Adrenal gland (tissue), 9 donors: ENCODE measurements at regions not wholly inside any gene's neighbourhood (a gene's known extent, or its start where the extent isn't known, plus 50 kb on each side); places are given as distances from the start of the nearest gene placed in this dataset.

ENCODE experiments used
- DNase-seq, 7 donors: peaks; one replicate each; pipeline ENCODE4 v3.0.0-alpha.2; 2019 to 2020
- H3K27ac ChIP-seq, 5 donors: fragments of 200-600 bp; sonication (generic) in 4 of 5; 1 replicate in 3 of 5; 2 replicates in 2 of 5; pipeline versions ENCODE4 v1.5.1 to v1.8.0; 2016 to 2020; ENCODE audit warnings: mild to moderate bottlenecking in 1 of 5
- H3K27me3 ChIP-seq: fragments of 200-600 bp; 2 replicates; pipeline ENCODE4 v1.8.0; 2021
- H3K36me3 ChIP-seq, 2 donors: fragments of 200-600 bp; replicated peaks in 1 of 2; 1 replicate in 1 of 2; 2 replicates in 1 of 2; pipeline versions ENCODE4 v1.5.1 to v1.8.0; 2018 to 2022
- H3K4me1 ChIP-seq, 2 donors: fragments of 200-600 bp; replicated peaks in 1 of 2; 1 replicate in 1 of 2; 2 replicates in 1 of 2; pipeline versions ENCODE4 v1.5.1 to v1.8.0; 2018 to 2021
- H3K4me3 ChIP-seq, 4 donors: fragments of 200-600 bp; sonication (generic) in 3 of 4; one replicate each; pipeline ENCODE4 v1.5.1; 2016 to 2018
- H3K9me3 ChIP-seq, 3 donors: fragments of 200-600 bp; sonication (generic) in 1 of 3; replicated peaks in 1 of 3; 1 replicate in 2 of 3; 2 replicates in 1 of 3; pipeline versions ENCODE4 v1.5.1 to v1.8.0; 2016 to 2021
- CTCF ChIP-seq, 6 experiments: fragments of 450-650 bp in 4 of 6; fragments of 200-600 bp in 2 of 6; sonication (generic) in 1 of 6; IDR thresholded peaks; 1 replicate in 5 of 6; 2 replicates in 1 of 6; pipeline versions ENCODE4 v1.5.1 to v1.8.0; 2016 to 2021; ENCODE audit warnings: antibody characterized with exemption in 6 of 6, mild to moderate bottlenecking in 2 of 6, moderate library complexity in 1 of 6
- POLR2A ChIP-seq, 2 donors: fragments of 450-650 bp; IDR thresholded peaks; one replicate each; pipeline ENCODE4 v1.6.1; 2017; ENCODE audit warnings: antibody characterized with exemption in 2 of 2, mild to moderate bottlenecking in 2 of 2, moderate library complexity in 1 of 2
- WGBS, 4 donors: extraction: QIAGEN DNeasy Blood & Tissue Kit in 2 of 4; methylation state at CpG; one replicate each; pipeline versions ENCODE4 v1.1.5 to v1.1.7; 2013 to 2017; 5-methylcytosine and 5-hydroxymethylcytosine counted together
- intact Hi-C, 2 donors: fragments of 100-400 bp; cut with DNase I; formaldehyde crosslinking; loops; one replicate each; pipeline versions ENCODE4 v1.14.1 to v1.15.0; 2022 to 2023
- donor health status: healthy with polysubstance abuse.
- donor health status: Bipolar disorder and iron deficiency.
- donor health status: DM: yes; HTN: yes; CAD: no.
- donor health status: DM: no; HTN: no; CAD: no.
- donor health status: DM: no; HTN: no; CAD: no.

GRCh38 chr13:40206241-40207000, 460.0 kb downstream of the FOXO1 start:
- Histone ChIP-seq H3K27me3 (no peaks in the 10 kb centered on the region), H3K4me1 (no peaks in the 10 kb centered on the region), H3K36me3 (no peaks in the 10 kb centered on the region), H3K27ac (peak overlapping the region in 1 of 5 donors; percentile 16), H3K9me3 (no peaks in the 10 kb centered on the region), H3K4me3 (no peak overlapping the region)
- TF ChIP-seq CTCF (IDR thresholded peaks at IDR 0.05): no peak
- TF ChIP-seq POLR2A (IDR thresholded peaks at IDR 0.05): no peak
- 70 to 81% (median 79%) methylated on average over 6 of the region's 6 CpGs for WGBS, 4 donors
- intact Hi-C loops: no loop called here
- no peak for DNase-seq

- Histone ChIP-seq H3K27me3 (no peaks in the 10 kb centered on the region), H3K9me3 (no peaks in the 10 kb centered on the region), H3K36me3 (no peaks in the 10 kb centered on the region), H3K4me3 (no peak overlapping the region), H3K4me1 (no peaks in the 10 kb centered on the region), H3K27ac (no peak overlapping the region)
- no peak for DNase-seq
- intact Hi-C loops: no loop called here
- WGBS, 4 donors: 81 to 84% (median 82%) methylated on average over 6 of the region's 6 CpGs
- TF ChIP-seq CTCF (IDR thresholded peaks at IDR 0.05) (no peak), POLR2A (IDR thresholded peaks at IDR 0.05) (no peak)
Observed at GRCh38 chr13:40207001-40207478, 459.4 kb downstream of the FOXO1 start.

- H3K9me3 ChIP-seq: no peaks in the 10 kb centered on the region
- H3K27me3 ChIP-seq: no peaks in the 10 kb centered on the region
- H3K4me1 ChIP-seq: no peaks in the 10 kb centered on the region
- H3K36me3 ChIP-seq: no peaks in the 10 kb centered on the region
- no peak overlapping the region for H3K4me3 ChIP-seq
- no peak for DNase-seq
- H3K27ac ChIP-seq: no peak overlapping the region
- 87 to 95% (median 91%) methylated on average over 3 to 4 of the region's 4 CpGs for WGBS, 4 donors
- TF ChIP-seq POLR2A (IDR thresholded peaks at IDR 0.05) (no peak), CTCF (IDR thresholded peaks at IDR 0.05) (no peak)
- intact Hi-C loops: no loop called here
Observed at GRCh38 chr13:40208517-40208916, 457.9 kb downstream of the FOXO1 start.

GRCh38 chr13:40210865-40211585, 455.4 kb downstream of the FOXO1 start:
- Histone ChIP-seq H3K4me1 (no peaks in the 10 kb centered on the region), H3K27me3 (no peaks in the 10 kb centered on the region), H3K27ac (no peak overlapping the region), H3K36me3 (no peaks in the 10 kb centered on the region), H3K9me3 (no peaks in the 10 kb centered on the region), H3K4me3 (no peak overlapping the region)
- no peak for TF ChIP-seq CTCF (IDR thresholded peaks at IDR 0.05)
- no peak for TF ChIP-seq POLR2A (IDR thresholded peaks at IDR 0.05)
- intact Hi-C loops: no loop called here
- DNase-seq: no peak
- 76 to 84% (median 81%) methylated on average over 4 of the region's 4 CpGs for WGBS, 4 donors
